GM12878 (cell line): ENCODE measurements at regions not wholly inside any gene's neighbourhood (a gene's known extent, or its start where the extent isn't known, plus 50 kb on each side); places are given as distances from the start of the nearest gene placed in this dataset.
A peak's percentile ranks its signal among the peaks of the same experiment; 100 is the strongest.

Experiments used
- ATAC-seq: fragments of 200-7000 bp; cut with Tn5 transposase; 3 replicates; pipeline ENCODE4 v1.9.1; 2020; ENCODE audit warnings: mild to moderate bottlenecking, moderate library complexity
- BruUV-seq: library from RNA; stranded (reverse); fragments of 400-500 nt; replicated peaks from 2 replicates; lab custom pipeline; 2021; lab: Mats Ljungman, UMichigan
- CTCF ChIA-PET: fragments of 300-600 bp; sonication (Branson Sonifier 250); formaldehyde crosslinking; extraction: SDS; loops from one replicate; lab custom pipeline; 2021; ENCODE audit warnings: inconsistent platforms; lab: Yijun Ruan, JAX
- POLR2A ChIA-PET: fragments of 350-600 bp; formaldehyde crosslinking; extraction: SDS; loops from one replicate; lab custom pipeline; 2021; ENCODE audit warnings: inconsistent platforms; lab: Charles Lee
- RAD21 ChIA-PET: fragments of 300-600 bp; sonication (Branson Sonifier 250); formaldehyde crosslinking; loops from one replicate; lab custom pipeline; 2023; ENCODE audit warnings: antibody characterized with exemption; ENCODE audit not compliant: unreplicated experiment; lab: Charles Lee
- SMC1A ChIA-PET: fragments of 300-600 bp; sonication (Branson Sonifier 250); formaldehyde crosslinking; loops from one replicate; lab custom pipeline; 2023; ENCODE audit not compliant: unreplicated experiment, uncharacterized antibody; lab: Charles Lee
- DNase-seq: peaks from one replicate; pipeline ENCODE4 v3.0.0-alpha.2; 2011; ENCODE audit warnings: low read depth, low spot score
- FAIRE-seq: peaks from 3 replicates; lab custom pipeline; 2011; peaks lifted over from hg19 to GRCh38; lab: Jason Lieb, UNC
- H2AFZ ChIP-seq: 2 replicates; pipeline ENCODE4 v1.6.0; 2011; ENCODE audit warnings: low read depth, low read length, control low read depth; ENCODE audit not compliant: control insufficient read depth
- H3K27ac ChIP-seq: 2 replicates; pipeline ENCODE4 v1.5.1; 2011; ENCODE audit warnings: control low read depth; ENCODE audit not compliant: control insufficient read depth, insufficient read depth
- H3K27me3 ChIP-seq, 2 experiments: replicated peaks in 1 of 2; 2 replicates each; pipeline versions ENCODE4 v1.6.0 to v1.6.1; 2011; ENCODE audit warnings: low read length in 1 of 2; ENCODE audit not compliant: control insufficient read depth in 2 of 2, insufficient read depth in 2 of 2
- H3K36me3 ChIP-seq, 2 experiments: 2 replicates each; pipeline ENCODE4 v1.5.1; 2011; ENCODE audit warnings: low read length in 1 of 2; ENCODE audit not compliant: control insufficient read depth in 2 of 2, insufficient read depth in 2 of 2
- H3K4me1 ChIP-seq: 2 replicates; pipeline ENCODE4 v1.6.1; 2011; ENCODE audit warnings: mild to moderate bottlenecking, low read length, moderate library complexity, mixed read lengths; ENCODE audit not compliant: control insufficient read depth, insufficient read depth
- H3K4me2 ChIP-seq: 2 replicates; pipeline ENCODE4 v1.6.0; 2011; ENCODE audit warnings: control low read depth; ENCODE audit not compliant: control insufficient read depth, insufficient read depth
- H3K4me3 ChIP-seq: fragments of 200-600 bp; sonication (generic); 2 replicates; pipeline ENCODE4 v1.5.1; 2016
- H3K79me2 ChIP-seq: 2 replicates; pipeline ENCODE4 v1.6.0; 2011; ENCODE audit warnings: low read length; ENCODE audit not compliant: control insufficient read depth, insufficient read depth
- H3K9ac ChIP-seq: 2 replicates; pipeline ENCODE4 v1.8.0; 2011; ENCODE audit warnings: low read length, control low read depth, mixed read lengths; ENCODE audit not compliant: control insufficient read depth, insufficient read depth
- H3K9me3 ChIP-seq: replicated peaks from 3 replicates; pipeline ENCODE4 v1.5.1; 2011; ENCODE audit warnings: mild to moderate bottlenecking, low read length; ENCODE audit not compliant: control insufficient read depth, insufficient read depth
- H4K20me1 ChIP-seq: 2 replicates; pipeline ENCODE4 v1.6.0; 2011; ENCODE audit not compliant: control insufficient read depth, insufficient read depth
- CTCF ChIP-seq, 3 experiments: IDR thresholded peaks in 2 of 3; conservative IDR thresholded peaks in 1 of 3; 2 replicates each; pipeline ENCODE4 v1.5.1; 2011; ENCODE audit warnings: low read depth in 3 of 3, low read length in 3 of 3, mild to moderate bottlenecking in 3 of 3, control low read depth in 2 of 3, moderate library complexity in 2 of 3, inconsistent platforms in 1 of 3, mixed read lengths in 1 of 3; ENCODE audit not compliant: control insufficient read depth in 2 of 3, insufficient read depth in 1 of 3; ENCODE audit errors: extremely low read depth in 1 of 3
- FOS ChIP-seq: IDR thresholded peaks from 3 replicates; pipeline ENCODE4 v1.6.1; 2011; ENCODE audit warnings: borderline replicate concordance; ENCODE audit not compliant: insufficient read length; ENCODE audit errors: extremely low read depth
- ZBTB33 ChIP-seq: fragments of 450-650 bp; IDR thresholded peaks from 2 replicates; pipeline ENCODE4 v1.6.1; 2017; ENCODE audit warnings: mild to moderate bottlenecking
- WGBS: methylation state at CpG from one replicate; pipeline ENCODE4 v1.1.6; 2016; ENCODE audit warnings: low lambda C conversion rate; ENCODE audit not compliant: insufficient replicate concordance, insufficient coverage; ENCODE audit errors: missing lambda C conversion rate; 5-methylcytosine and 5-hydroxymethylcytosine counted together
- in situ Hi-C: fragments of 300-500 bp; cut with MboI; formaldehyde crosslinking; loops from 9 replicates; pipeline ENCODE4 v1.14.3; 2018; ENCODE audit warnings: mixed read lengths
- intact Hi-C: fragments of 100-400 bp; cut with micrococcal nuclease; formaldehyde crosslinking; loops from one replicate; pipeline ENCODE4 v1.14.2; 2022; ENCODE audit not compliant: unreplicated experiment

GRCh38 chr13:107870400-107870799 lies 344.9 kb downstream of the LIG4 start:
- SMC1A ChIA-PET, result no interaction called here
- FAIRE-seq (no peak), DNase-seq (no peak), ATAC-seq (no peak)
- no peak for TF ChIP-seq FOS
- Histone ChIP-seq H3K27ac (no peak overlapping the region), H3K9ac (no peak overlapping the region), H3K36me3 (no peaks in the 10 kb centered on the region), H4K20me1 (no peaks in the 10 kb centered on the region), H3K9me3 (no peaks in the 10 kb centered on the region), H3K4me3 (no peak overlapping the region), H3K79me2 (no peaks in the 10 kb centered on the region), H2AFZ (no peak overlapping the region), H3K4me2 (no peak overlapping the region), H3K4me1 (no peaks in the 10 kb centered on the region), H3K27me3 (peaks cover 1 to 2% of the 10 kb centered on the region in 2 experiments; a peak in 1 of 4 replicates)
- CTCF ChIA-PET, result no interaction called here
- in situ Hi-C loops, result no loop called here
- POLR2A ChIA-PET, result no interaction called here
- RAD21 ChIA-PET, result no interaction called here
- intact Hi-C loops, result no loop called here
- 6% methylated on average over 4 of the region's 4 CpGs for WGBS
- BruUV-seq, result no TSS peak

GRCh38 chr13:107867701-107868661 lies 347.4 kb downstream of the LIG4 start:
- H3K4me2 ChIP-seq, result no peak overlapping the region
- POLR2A ChIA-PET, result no interaction called here
- RAD21 ChIA-PET, result no interaction called here
- no peak for TF ChIP-seq ZBTB33
- TF ChIP-seq CTCF (IDR thresholded peaks at IDR 0.05 in 2 of 3, conservative IDR thresholded peaks at IDR 0.05 in 1 of 3; ENCODE audit: control insufficient read depth in 2 of 3, extremely low read depth in 1 of 3, insufficient read depth in 1 of 3, low read depth in 3 of 3, low read length in 3 of 3), result 0 out of 6 replicates have a peak, but pooled peaks of 1 of the 3 experiments have one; percentile 3
- no peak overlapping the region for H3K4me3 ChIP-seq
- no TSS peak for BruUV-seq
- ATAC-seq (no peak), FAIRE-seq (no peak), DNase-seq (no peak)
- H3K9me3 ChIP-seq, result no peaks in the 10 kb centered on the region
- no peak overlapping the region for H2AFZ ChIP-seq
- in situ Hi-C loops (no loop called here), intact Hi-C loops (no loop called here)
- SMC1A ChIA-PET, result no interaction called here
- H3K9ac ChIP-seq, result no peak overlapping the region
- H3K27ac ChIP-seq, result no peak overlapping the region
- H3K4me1 ChIP-seq, result no peaks in the 10 kb centered on the region
- peaks cover 1 to 2% of the 10 kb centered on the region in 2 experiments; a peak in 1 of 4 replicates for H3K27me3 ChIP-seq
- no peaks in the 10 kb centered on the region for H4K20me1 ChIP-seq
- CTCF ChIA-PET, result no interaction called here
- H3K79me2 ChIP-seq, result no peaks in the 10 kb centered on the region
- WGBS, result 51% methylated on average over 68 of the region's 81 CpGs
- no peaks in the 10 kb centered on the region for H3K36me3 ChIP-seq
